Keratinocyte (primary cell): ENCODE measurements at regions not wholly inside any gene's neighbourhood (a gene's known extent, or its start where the extent isn't known, plus 50 kb on each side); places are given as distances from the start of the nearest gene placed in this dataset.

Experiments used
- DNase-seq: peaks from one replicate; pipeline ENCODE4 v3.0.0-alpha.2; 2011; ENCODE audit warnings: low read depth, missing footprints, low spot score
- FAIRE-seq: peaks from 2 replicates; lab custom pipeline; 2011; peaks lifted over from hg19 to GRCh38; lab: Jason Lieb, UNC
- H2AFZ ChIP-seq: 2 replicates; pipeline ENCODE4 v1.6.0; 2012; ENCODE audit warnings: low read length, control low read depth, inconsistent platforms; ENCODE audit not compliant: control insufficient read depth
- H3K27ac ChIP-seq: 2 replicates; pipeline ENCODE4 v1.5.1; 2011; ENCODE audit warnings: low read length; ENCODE audit not compliant: control insufficient read depth, insufficient read depth
- H3K27me3 ChIP-seq: 3 replicates; pipeline ENCODE4 v1.6.0; 2011; ENCODE audit warnings: low read length; ENCODE audit not compliant: control insufficient read depth, insufficient read depth; ENCODE audit errors: extremely low read depth
- H3K36me3 ChIP-seq, 2 experiments: 2 replicates in 1 of 2; 3 replicates in 1 of 2; pipeline ENCODE4 v1.5.1; 2011; ENCODE audit warnings: low read length in 2 of 2, mild to moderate bottlenecking in 1 of 2; ENCODE audit not compliant: control insufficient read depth in 2 of 2, insufficient read depth in 2 of 2; ENCODE audit errors: extremely low read depth in 1 of 2
- H3K4me1 ChIP-seq: 3 replicates; pipeline ENCODE4 v1.5.1; 2011; ENCODE audit warnings: low read length; ENCODE audit not compliant: control insufficient read depth, insufficient read depth; ENCODE audit errors: extremely low read depth
- H3K4me2 ChIP-seq: 3 replicates; pipeline ENCODE4 v1.6.0; 2011; ENCODE audit warnings: low read depth, low read length; ENCODE audit not compliant: control insufficient read depth, insufficient read depth; ENCODE audit errors: extremely low read depth
- H3K4me3 ChIP-seq, 3 experiments: fragments of 200-600 bp in 1 of 3; sonication (generic) in 1 of 3; 2 replicates in 2 of 3; 3 replicates in 1 of 3; pipeline ENCODE4 v1.5.1; 2011 to 2016; ENCODE audit warnings: low read length in 3 of 3, mild to moderate bottlenecking in 3 of 3, control low read depth in 2 of 3, inconsistent platforms in 1 of 3, low read depth in 1 of 3, mixed read lengths in 1 of 3, mixed run types in 1 of 3, moderate library complexity in 1 of 3; ENCODE audit not compliant: control insufficient read depth in 2 of 3, insufficient read depth in 2 of 3; ENCODE audit errors: extremely low read depth in 1 of 3
- H3K79me2 ChIP-seq: 2 replicates; pipeline ENCODE4 v1.6.0; 2012; ENCODE audit warnings: low read length; ENCODE audit not compliant: control insufficient read depth, insufficient read depth
- H3K9ac ChIP-seq: 3 replicates; pipeline ENCODE4 v1.6.0; 2011; ENCODE audit warnings: low read length; ENCODE audit not compliant: control insufficient read depth, insufficient read depth; ENCODE audit errors: extremely low read depth
- H3K9me1 ChIP-seq: 3 replicates; pipeline ENCODE4 v1.6.0; 2011; ENCODE audit warnings: low read length; ENCODE audit not compliant: control insufficient read depth, insufficient read depth; ENCODE audit errors: extremely low read depth
- H3K9me3 ChIP-seq: 2 replicates; pipeline ENCODE4 v1.5.1; 2012; ENCODE audit warnings: low read depth, low read length; ENCODE audit not compliant: control insufficient read depth
- H4K20me1 ChIP-seq: 3 replicates; pipeline ENCODE4 v1.6.0; 2011; ENCODE audit warnings: low read length; ENCODE audit not compliant: control insufficient read depth, insufficient read depth; ENCODE audit errors: extremely low read depth
- CTCF ChIP-seq, 3 experiments: IDR thresholded peaks in 1 of 3; conservative IDR thresholded peaks in 1 of 3; optimal IDR thresholded peaks in 1 of 3; 2 replicates in 2 of 3; 3 replicates in 1 of 3; pipeline versions ENCODE3 to v1.5.1; 2011; ENCODE audit warnings: low read length in 3 of 3, mild to moderate bottlenecking in 3 of 3, moderate library complexity in 2 of 3, control low read depth in 1 of 3, inconsistent platforms in 1 of 3; ENCODE audit not compliant: insufficient read depth in 2 of 3; ENCODE audit errors: extremely low read depth in 1 of 3
- EZH2 ChIP-seq: IDR thresholded peaks from one replicate; pipeline ENCODE4 v1.6.1; 2012; ENCODE audit warnings: inconsistent platforms, mild to moderate bottlenecking, low read length, moderate library complexity
- dilution Hi-C: fragments of 300-500 bp; cut with MboI; formaldehyde crosslinking; loops from one replicate; pipeline ENCODE4 v1.7.0; 2020; ENCODE audit warnings: low sequenced_read_pairs; ENCODE audit not compliant: extremely low pct_ligation_motif_present

GRCh38 chr3:88440701-88441100, 290.9 kb downstream of the C3orf38 start:
- H3K9ac ChIP-seq, result no peak overlapping the region
- TF ChIP-seq EZH2, result no peak
- no peaks in the 10 kb centered on the region for H4K20me1 ChIP-seq
- no peaks in the 10 kb centered on the region for H3K27me3 ChIP-seq
- no peaks in the 10 kb centered on the region for H3K9me3 ChIP-seq
- no peak overlapping the region for H2AFZ ChIP-seq
- H3K36me3 ChIP-seq, result no peaks in the 10 kb centered on the region
- dilution Hi-C loops, result no loop called here
- H3K4me3 ChIP-seq, result no peak overlapping the region
- no peaks in the 10 kb centered on the region for H3K9me1 ChIP-seq
- no peak for DNase-seq
- H3K4me1 ChIP-seq, result no peaks in the 10 kb centered on the region
- no peaks in the 10 kb centered on the region for H3K79me2 ChIP-seq
- H3K27ac ChIP-seq, result no peak overlapping the region
- no peak overlapping the region for H3K4me2 ChIP-seq
- no peak for FAIRE-seq

GRCh38 chr3:88443066-88443465, 293.3 kb downstream of the C3orf38 start:
- H3K9me3 ChIP-seq, result no peaks in the 10 kb centered on the region
- no peaks in the 10 kb centered on the region for H3K27me3 ChIP-seq
- no peak overlapping the region for H3K4me3 ChIP-seq
- FAIRE-seq, result no peak
- no peaks in the 10 kb centered on the region for H3K79me2 ChIP-seq
- no peaks in the 10 kb centered on the region for H3K4me1 ChIP-seq
- no peaks in the 10 kb centered on the region for H4K20me1 ChIP-seq
- no peak overlapping the region for H2AFZ ChIP-seq
- TF ChIP-seq EZH2 (no peak), CTCF (optimal IDR thresholded peaks at IDR 0.05 in 1 of 3, IDR thresholded peaks at IDR 0.05 in 1 of 3, conservative IDR thresholded peaks at IDR 0.05 in 1 of 3; ENCODE audit: extremely low read depth in 1 of 3, insufficient read depth in 2 of 3, low read length in 3 of 3) (no peak)
- no peak overlapping the region for H3K9ac ChIP-seq
- no peaks in the 10 kb centered on the region for H3K9me1 ChIP-seq
- no peak overlapping the region for H3K4me2 ChIP-seq
- H3K36me3 ChIP-seq, result no peaks in the 10 kb centered on the region
- dilution Hi-C loops, result no loop called here
- no peak overlapping the region for H3K27ac ChIP-seq
- no peak for DNase-seq

- Histone ChIP-seq H3K9ac (no peak overlapping the region), H3K4me2 (no peak overlapping the region), H3K27me3 (no peaks in the 10 kb centered on the region), H3K4me1 (no peaks in the 10 kb centered on the region), H2AFZ (no peak overlapping the region), H3K27ac (no peak overlapping the region), H3K36me3 (no peaks in the 10 kb centered on the region), H3K79me2 (no peaks in the 10 kb centered on the region), H4K20me1 (no peaks in the 10 kb centered on the region), H3K4me3 (no peak overlapping the region), H3K9me1 (no peaks in the 10 kb centered on the region), H3K9me3 (no peaks in the 10 kb centered on the region)
- DNase-seq (no peak), FAIRE-seq (no peak)
- TF ChIP-seq CTCF (optimal IDR thresholded peaks at IDR 0.05 in 1 of 3, IDR thresholded peaks at IDR 0.05 in 1 of 3, conservative IDR thresholded peaks at IDR 0.05 in 1 of 3; ENCODE audit: extremely low read depth in 1 of 3, insufficient read depth in 2 of 3, low read length in 3 of 3) (no peak), EZH2 (no peak)
- dilution Hi-C loops, result no loop called here
Observed at GRCh38 chr3:88444251-88444650, 294.5 kb downstream of the C3orf38 start.
